NT2/D1 (cell line): ENCODE measurements at regions not wholly inside any gene's neighbourhood (a gene's known extent, or its start where the extent isn't known, plus 50 kb on each side); places are given as distances from the start of the nearest gene placed in this dataset.

Experiments used
- DNase-seq: peaks from one replicate; pipeline ENCODE4 v3.0.0-alpha.2; 2011; ENCODE audit warnings: low read depth, low spot score
- H3K27me3 ChIP-seq: 2 replicates; pipeline ENCODE4 v1.6.0; 2011; ENCODE audit warnings: mild to moderate bottlenecking; ENCODE audit not compliant: insufficient read length, insufficient read depth
- H3K36me3 ChIP-seq: 2 replicates; pipeline ENCODE4 v1.6.1; 2011; ENCODE audit warnings: mild to moderate bottlenecking, low read length, mixed read lengths; ENCODE audit not compliant: insufficient read depth, insufficient read length
- H3K4me1 ChIP-seq: 2 replicates; pipeline ENCODE4 v1.5.1; 2011; ENCODE audit not compliant: insufficient read depth, insufficient read length
- H3K4me3 ChIP-seq: 2 replicates; pipeline ENCODE4 v1.5.1; 2011; ENCODE audit warnings: low read depth; ENCODE audit not compliant: insufficient read length
- H3K9ac ChIP-seq: 2 replicates; pipeline ENCODE4 v1.6.0; 2011; ENCODE audit warnings: low read depth; ENCODE audit not compliant: insufficient read length
- H3K9me3 ChIP-seq: 2 replicates; pipeline ENCODE4 v1.5.1; 2011; ENCODE audit warnings: mild to moderate bottlenecking, low read length; ENCODE audit not compliant: insufficient read depth
- SUZ12 ChIP-seq: IDR thresholded peaks from 2 replicates; pipeline ENCODE4 v1.6.1; 2011; ENCODE audit not compliant: insufficient read length, insufficient read depth; ENCODE audit errors: extremely low read depth
- YY1 ChIP-seq: IDR thresholded peaks from 2 replicates; pipeline ENCODE4 v1.6.1; 2011; ENCODE audit not compliant: insufficient read length, insufficient read depth
- ZNF274 ChIP-seq: IDR thresholded peaks from 2 replicates; pipeline ENCODE4 v1.6.1; 2011; ENCODE audit warnings: mild to moderate bottlenecking, low read depth, low read length

DNA sequence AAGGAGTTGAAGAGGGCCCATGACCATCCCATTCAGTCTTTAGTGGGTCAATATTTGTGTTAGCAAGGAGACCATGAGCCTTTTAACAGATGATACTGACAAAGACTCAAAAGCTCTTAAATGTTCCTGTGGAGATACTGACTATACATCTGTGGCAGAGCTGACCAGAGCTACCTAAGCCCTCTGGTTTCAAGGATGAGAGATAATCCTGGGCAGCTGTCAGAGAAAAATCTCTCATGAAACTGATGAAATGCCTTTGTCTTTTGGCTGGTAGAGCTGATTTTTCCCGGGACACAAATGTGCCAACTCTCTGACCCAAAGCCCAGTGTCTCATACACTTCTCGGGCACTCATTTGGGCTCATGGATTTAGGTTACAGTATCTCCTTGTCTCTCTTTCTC is 100.9 kb downstream of the XCL2 start:
- Histone ChIP-seq H3K4me3 (no peak overlapping the region), H3K9me3 (no peaks in the 10 kb centered on the region), H3K27me3 (no peaks in the 10 kb centered on the region), H3K9ac (no peak overlapping the region), H3K36me3 (no peaks in the 10 kb centered on the region), H3K4me1 (peaks cover 2% of the 10 kb centered on the region)
- DNase-seq = no peak
- no peak for TF ChIP-seq SUZ12
- no peak for TF ChIP-seq ZNF274

DNA sequence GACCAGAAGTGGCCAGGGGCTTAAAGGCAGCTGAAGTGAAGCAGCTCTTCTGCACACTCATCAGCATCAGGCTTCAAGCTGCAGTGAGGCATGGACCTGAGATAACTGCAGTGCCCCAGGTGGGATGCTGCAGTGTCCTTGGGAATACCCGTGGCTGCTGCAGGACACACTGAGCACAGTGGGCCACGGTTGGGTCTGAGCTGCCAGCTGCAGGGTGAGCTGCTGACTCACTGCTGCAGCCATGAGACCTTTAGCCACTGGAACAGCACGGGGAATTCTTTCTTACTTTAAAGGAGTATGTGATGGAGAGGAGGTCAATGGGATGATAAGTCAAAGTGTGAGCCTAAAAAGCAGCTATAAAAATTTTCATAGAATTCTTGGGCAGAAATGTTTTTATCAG is 102.1 kb downstream of the XCL2 start:
- peaks cover 2% of the 10 kb centered on the region for H3K4me1 ChIP-seq
- H3K4me3 ChIP-seq = no peak overlapping the region
- no peak overlapping the region for H3K9ac ChIP-seq
- no peak for DNase-seq
- H3K36me3 ChIP-seq = no peaks in the 10 kb centered on the region
- no peaks in the 10 kb centered on the region for H3K27me3 ChIP-seq
- no peak for TF ChIP-seq ZNF274
- no peak for TF ChIP-seq SUZ12
- no peak for TF ChIP-seq YY1
- H3K9me3 ChIP-seq = no peaks in the 10 kb centered on the region

DNA sequence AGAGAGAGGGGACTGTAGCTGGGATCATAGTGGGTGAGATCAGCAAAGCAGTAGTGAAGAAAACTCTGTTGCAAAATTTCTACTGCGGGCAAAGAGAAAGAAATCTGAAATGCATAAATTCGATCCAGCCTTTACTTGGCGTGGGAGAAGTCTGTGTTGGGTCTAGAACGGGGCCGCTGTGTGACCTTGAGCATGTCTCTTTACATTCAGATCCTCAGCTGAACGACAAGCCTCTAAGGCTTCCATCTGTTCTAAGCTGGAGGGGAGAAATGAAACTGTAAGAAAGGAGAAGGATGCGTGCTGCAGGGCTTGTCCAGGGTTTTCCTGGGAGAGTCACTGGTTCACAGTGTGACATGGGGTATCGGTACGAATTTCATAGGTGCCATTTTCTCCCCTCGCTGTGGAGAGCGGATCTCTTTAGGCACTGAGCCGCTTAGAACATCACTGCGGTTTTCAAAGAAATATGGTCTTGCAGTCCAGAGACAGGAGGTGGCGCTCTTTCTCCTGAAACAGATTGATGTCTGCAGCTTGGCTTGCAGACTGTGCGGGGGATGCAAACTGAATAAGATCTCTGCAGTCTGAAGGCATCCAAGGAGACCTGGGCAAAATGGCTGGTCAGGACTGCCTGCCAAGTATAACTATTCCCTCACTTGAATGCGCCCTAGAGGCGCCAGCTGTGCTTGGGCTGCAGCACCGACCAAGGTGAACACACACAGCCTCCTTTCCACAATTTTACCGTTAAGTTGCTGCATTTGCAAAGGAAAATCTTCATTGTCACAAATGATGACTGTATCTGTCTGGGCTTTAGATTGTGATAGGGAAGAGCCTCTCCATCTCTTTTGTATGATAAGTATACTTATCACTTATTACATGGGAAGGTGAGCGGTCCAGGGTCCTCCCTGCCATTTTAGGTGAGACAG is 104.1 kb downstream of the XCL2 start:
- H3K9me3 ChIP-seq = no peaks in the 10 kb centered on the region
- TF ChIP-seq SUZ12 (no peak), ZNF274 (no peak), YY1 (no peak)
- no peaks in the 10 kb centered on the region for H3K36me3 ChIP-seq
- peak; percentile 95 for DNase-seq
- H3K27me3 ChIP-seq = no peaks in the 10 kb centered on the region
- peaks cover 2% of the 10 kb centered on the region for H3K4me1 ChIP-seq
- peak overlapping the region; percentile 5 for H3K4me3 ChIP-seq
- H3K9ac ChIP-seq = peak overlapping the region; percentile 61

DNA sequence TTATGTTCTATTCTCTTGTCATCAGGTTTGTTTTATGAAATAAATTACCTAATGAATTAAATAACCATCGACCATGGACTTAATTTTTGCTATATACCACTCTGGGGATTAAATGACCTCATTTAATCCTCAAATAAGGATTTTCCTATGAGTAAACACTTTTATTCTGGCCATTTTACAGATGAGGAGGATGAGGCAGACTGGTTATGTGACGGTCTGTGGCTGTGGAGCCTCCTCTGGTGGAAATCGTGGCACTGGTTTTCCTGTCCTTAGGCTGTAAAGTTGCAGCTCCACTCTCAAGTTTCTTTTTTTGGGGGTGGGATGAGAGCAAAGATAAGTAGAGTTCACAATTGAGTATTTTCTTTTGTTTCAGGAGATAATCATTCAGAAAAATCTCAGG is 105.2 kb downstream of the XCL2 start:
- Histone ChIP-seq H3K9ac (no peak overlapping the region), H3K9me3 (no peaks in the 10 kb centered on the region), H3K27me3 (no peaks in the 10 kb centered on the region), H3K4me3 (no peak overlapping the region), H3K4me1 (peaks cover 2% of the 10 kb centered on the region), H3K36me3 (no peaks in the 10 kb centered on the region)
- TF ChIP-seq YY1 = no peak
- no peak for TF ChIP-seq ZNF274
- TF ChIP-seq SUZ12 = no peak
- no peak for DNase-seq

DNA sequence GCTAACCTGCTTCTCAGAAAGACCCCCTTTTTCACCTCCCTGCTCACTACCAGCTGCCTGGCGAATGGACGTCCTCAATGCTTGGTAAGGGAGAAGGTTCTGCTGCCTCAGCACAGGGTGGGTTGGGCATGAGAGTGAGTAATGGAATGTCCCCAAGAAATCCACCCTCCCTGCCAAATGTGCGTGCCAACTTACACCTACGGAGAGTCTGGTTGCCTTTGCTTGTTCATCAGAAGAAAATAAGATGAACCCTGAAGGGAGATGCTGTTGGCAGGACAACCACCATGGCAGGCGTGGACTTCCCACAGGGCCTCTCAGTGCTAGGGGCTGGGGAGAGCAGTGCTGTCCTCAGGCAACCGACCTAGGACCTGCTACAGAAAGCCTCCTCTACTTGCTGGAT is 106.0 kb downstream of the XCL2 start:
- DNase-seq = no peak
- peaks cover 2% of the 10 kb centered on the region for H3K4me1 ChIP-seq
- no peaks in the 10 kb centered on the region for H3K36me3 ChIP-seq
- no peaks in the 10 kb centered on the region for H3K9me3 ChIP-seq
- H3K27me3 ChIP-seq = no peaks in the 10 kb centered on the region
- TF ChIP-seq SUZ12 = no peak
- no peak for TF ChIP-seq ZNF274
- no peak for TF ChIP-seq YY1
- no peak overlapping the region for H3K4me3 ChIP-seq
- H3K9ac ChIP-seq = no peak overlapping the region

DNA sequence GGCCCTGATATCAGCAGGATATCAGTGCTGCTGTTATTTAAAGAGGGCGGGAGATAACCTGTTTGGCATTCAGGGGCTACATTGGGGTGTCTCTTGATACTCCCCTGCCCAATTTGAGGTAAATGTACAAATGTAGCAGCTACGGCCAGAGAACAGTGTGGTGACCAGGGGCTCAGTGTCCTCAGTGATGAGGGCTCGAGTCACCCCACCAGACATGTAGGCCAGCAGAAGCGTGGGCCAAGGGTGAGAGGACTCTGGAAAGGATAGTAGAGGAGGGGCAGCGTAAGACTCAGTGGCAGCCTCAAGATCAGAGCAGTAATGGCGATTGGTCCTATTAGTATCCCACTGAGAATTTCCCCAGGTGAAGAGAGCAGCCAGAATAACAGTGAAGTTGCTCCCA is 108.4 kb downstream of the XCL2 start:
- H3K27me3 ChIP-seq = no peaks in the 10 kb centered on the region
- no peak overlapping the region for H3K9ac ChIP-seq
- DNase-seq = no peak
- no peak overlapping the region for H3K4me3 ChIP-seq
- TF ChIP-seq ZNF274 (no peak), SUZ12 (no peak), YY1 (no peak)
- no peaks in the 10 kb centered on the region for H3K4me1 ChIP-seq
- no peaks in the 10 kb centered on the region for H3K36me3 ChIP-seq
- no peaks in the 10 kb centered on the region for H3K9me3 ChIP-seq

DNA sequence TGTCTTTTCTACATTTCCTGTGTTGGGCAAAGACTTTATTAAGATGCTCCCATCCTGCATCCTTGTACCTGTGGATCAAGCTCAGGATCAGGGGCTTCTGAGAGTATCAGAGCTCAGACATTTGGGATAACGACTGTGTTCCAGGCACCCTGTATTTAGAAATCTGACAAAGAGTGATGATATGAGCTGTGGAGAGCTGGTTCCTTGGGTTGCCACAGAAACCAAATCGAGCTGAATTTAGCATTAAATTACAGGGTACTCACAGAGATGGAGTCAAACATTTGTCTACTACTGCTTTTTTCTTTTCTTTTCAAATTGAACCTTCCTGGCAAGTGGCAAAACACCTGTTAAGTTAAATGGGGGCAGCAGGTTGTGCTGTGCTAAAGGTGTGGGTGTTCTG is 110.6 kb downstream of the XCL2 start:
- Histone ChIP-seq H3K4me1 (no peaks in the 10 kb centered on the region), H3K9me3 (no peaks in the 10 kb centered on the region), H3K36me3 (no peaks in the 10 kb centered on the region), H3K9ac (no peak overlapping the region), H3K27me3 (no peaks in the 10 kb centered on the region), H3K4me3 (no peak overlapping the region)
- TF ChIP-seq SUZ12 = no peak
- TF ChIP-seq ZNF274 = no peak
- TF ChIP-seq YY1 = no peak
- no peak for DNase-seq

DNA sequence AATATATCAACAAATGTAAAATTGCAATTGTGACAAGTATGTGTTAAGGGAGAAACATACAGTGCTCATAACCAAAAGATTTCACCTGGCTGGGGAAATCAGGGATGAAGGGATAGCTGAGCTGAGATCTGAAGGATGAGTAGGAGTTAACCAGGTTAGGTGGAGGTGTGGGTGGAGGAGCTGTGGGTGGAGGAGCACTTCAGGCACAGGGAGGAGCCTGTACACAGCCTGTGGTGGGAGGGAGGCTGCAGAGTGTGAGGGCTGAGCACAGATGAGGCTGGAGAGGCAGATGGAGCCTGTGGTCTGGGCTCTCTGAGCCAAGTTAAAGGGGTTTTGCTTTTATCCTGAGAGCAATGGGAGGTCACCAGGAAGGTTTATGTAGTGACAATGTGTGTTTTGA is 111.9 kb downstream of the XCL2 start:
- no peaks in the 10 kb centered on the region for H3K4me1 ChIP-seq
- no peak overlapping the region for H3K4me3 ChIP-seq
- no peaks in the 10 kb centered on the region for H3K27me3 ChIP-seq
- H3K36me3 ChIP-seq = no peaks in the 10 kb centered on the region
- TF ChIP-seq ZNF274 (no peak), YY1 (no peak), SUZ12 (no peak)
- no peak overlapping the region for H3K9ac ChIP-seq
- H3K9me3 ChIP-seq = no peaks in the 10 kb centered on the region
- no peak for DNase-seq
